NCI-H345 treated with DMSO at 0.1 percent for 48 hours (cell line): ENCODE measurements at regions not wholly inside any gene's neighbourhood (a gene's known extent, or its start where the extent isn't known, plus 50 kb on each side); places are given as distances from the start of the nearest gene placed in this dataset.

Experiments
- DNase-seq: peaks from one replicate; lab custom pipeline; 2025; ENCODE audit not compliant: unreplicated experiment; lab: John Stamatoyannopoulos, UW

DNA sequence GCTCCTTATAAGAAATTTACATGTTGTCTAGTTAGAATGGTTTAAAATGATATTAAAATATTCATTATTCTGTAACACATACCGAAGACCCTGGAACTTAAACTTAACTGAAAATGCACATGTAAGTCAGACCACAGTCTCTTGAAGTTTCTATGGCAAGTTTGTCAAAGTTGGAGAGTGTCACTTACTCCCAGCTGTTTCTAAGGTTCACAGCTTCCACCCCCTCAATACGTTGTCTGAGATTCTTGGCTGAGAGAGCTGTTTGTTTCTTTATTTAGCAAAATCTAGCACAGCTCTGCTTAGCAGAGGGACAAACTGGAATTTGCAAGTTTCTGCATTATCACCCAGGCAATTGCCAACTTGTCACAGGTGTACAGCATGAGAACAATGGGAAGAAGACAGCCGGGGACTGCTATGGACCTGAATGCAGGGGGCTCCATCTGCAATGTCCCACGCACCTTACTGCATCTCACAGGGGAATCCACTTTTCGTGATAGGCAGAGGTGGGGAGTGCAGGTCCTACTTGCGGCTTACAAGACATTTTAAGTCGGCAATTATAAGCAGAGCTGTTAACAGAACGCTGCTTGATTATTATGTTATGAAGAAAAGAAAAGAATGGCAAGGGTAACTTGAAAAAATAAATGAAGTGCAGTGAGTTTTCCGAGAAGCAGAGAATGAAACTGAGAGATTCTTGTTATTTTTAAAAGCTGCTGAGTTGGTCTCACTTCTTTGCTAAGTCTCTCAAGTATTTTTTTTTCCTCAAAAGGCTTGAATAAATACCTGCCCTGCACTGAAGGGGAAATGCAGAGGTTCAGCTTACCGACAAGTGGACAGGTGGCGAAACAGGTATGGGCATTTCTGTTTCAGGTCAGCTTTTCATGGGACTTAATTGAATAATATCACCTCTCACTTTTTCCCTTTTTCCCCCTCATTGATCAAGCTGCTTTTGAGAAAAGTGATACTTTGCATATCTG, 1072.1 kb upstream of the FANCL start:
- DNase-seq, result no peak

DNA sequence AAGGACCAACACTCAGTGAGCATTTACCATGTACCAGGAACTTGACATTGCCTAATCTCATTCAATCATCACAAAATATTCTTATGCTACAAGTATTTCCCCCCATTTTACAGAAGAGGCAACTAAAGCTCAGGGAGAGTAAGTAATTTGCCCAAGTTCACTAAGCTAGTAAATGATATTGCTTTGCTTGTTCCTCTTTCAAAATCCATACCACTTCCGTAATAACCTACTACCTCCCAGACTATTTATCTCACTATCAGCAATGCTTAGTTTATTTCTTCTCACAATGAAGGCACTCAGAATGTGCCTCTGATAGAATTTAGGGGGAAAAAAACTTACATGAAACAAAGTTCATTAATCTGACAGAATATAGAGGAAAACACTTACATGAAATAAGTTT, 1070.9 kb upstream of the FANCL start:
- DNase-seq, result no peak

DNA sequence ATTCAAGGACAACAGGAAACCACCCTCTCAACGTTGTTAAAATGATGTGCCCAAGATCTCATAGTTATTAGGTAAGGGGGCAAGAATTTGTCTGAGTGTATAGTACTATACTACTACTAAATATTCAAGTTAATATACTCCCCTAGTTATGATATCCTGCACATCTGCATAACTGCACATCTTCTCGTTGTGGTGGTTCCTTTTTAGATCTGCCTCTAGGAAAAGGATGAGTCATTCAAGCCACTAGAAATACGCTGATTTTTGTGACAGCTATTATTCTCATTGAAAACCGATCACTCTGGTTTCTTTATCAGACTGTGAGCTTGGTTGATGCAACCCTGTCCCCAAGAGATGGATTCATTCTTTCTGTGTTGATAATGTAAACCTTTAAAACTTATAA, 1067.0 kb upstream of the FANCL start:
- DNase-seq, result no peak

DNA sequence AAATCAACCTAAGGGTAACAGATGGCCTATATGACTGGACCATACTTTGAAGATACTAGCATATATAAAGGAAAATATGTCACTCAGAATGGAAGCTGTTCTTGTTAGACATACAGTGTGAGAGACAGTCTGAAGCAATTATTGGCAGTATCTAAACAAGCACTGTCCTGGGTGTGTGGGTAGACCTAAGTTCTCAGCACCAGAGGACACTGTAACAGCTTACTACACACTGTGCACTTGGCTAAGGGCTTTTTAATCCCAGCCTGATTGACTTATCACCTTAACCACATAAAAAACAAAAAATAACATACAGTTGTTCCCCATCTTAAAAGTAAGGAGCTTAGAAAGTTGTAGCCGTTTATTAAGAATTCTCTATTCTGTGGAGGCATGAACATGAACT, 1066.1 kb upstream of the FANCL start:
- DNase-seq, result no peak

DNA sequence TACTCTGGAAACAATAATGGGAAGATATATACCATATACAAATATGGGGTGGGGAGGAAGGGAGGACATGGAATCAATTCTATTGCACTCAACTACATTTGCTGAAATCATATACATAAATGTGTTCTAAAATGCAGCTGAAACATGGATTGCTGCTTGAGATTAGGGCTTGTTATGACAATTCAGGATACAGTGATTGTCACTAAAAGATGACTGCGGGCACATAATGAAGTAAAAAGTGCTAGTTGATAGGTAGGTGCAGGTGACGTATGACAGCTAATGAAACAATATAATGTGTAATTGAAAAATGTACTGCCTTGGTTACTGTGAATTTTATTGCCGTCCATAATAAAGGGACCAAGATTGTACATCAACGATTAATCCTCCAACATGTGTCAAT, 1062.1 kb upstream of the FANCL start:
- DNase-seq, result no peak

DNA sequence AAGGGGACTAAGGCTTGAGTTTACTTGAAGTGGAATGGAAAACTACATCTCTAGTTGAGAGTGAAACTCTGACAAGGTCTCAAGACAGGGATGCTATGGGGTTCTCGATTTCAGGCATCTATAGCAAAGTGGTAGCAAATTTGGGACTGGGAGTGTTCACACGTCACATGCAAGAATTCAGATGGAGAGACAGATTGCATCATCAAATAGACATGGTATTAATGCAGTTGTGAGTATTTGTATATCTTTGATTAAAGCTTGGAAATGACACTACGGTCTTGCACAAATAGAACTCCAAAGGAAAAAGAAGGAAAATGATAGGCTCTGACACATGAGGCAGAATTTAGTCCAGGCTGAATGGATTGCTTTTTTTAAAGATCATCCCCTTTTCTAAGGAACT, 1061.6 kb upstream of the FANCL start:
- DNase-seq, result no peak

DNA sequence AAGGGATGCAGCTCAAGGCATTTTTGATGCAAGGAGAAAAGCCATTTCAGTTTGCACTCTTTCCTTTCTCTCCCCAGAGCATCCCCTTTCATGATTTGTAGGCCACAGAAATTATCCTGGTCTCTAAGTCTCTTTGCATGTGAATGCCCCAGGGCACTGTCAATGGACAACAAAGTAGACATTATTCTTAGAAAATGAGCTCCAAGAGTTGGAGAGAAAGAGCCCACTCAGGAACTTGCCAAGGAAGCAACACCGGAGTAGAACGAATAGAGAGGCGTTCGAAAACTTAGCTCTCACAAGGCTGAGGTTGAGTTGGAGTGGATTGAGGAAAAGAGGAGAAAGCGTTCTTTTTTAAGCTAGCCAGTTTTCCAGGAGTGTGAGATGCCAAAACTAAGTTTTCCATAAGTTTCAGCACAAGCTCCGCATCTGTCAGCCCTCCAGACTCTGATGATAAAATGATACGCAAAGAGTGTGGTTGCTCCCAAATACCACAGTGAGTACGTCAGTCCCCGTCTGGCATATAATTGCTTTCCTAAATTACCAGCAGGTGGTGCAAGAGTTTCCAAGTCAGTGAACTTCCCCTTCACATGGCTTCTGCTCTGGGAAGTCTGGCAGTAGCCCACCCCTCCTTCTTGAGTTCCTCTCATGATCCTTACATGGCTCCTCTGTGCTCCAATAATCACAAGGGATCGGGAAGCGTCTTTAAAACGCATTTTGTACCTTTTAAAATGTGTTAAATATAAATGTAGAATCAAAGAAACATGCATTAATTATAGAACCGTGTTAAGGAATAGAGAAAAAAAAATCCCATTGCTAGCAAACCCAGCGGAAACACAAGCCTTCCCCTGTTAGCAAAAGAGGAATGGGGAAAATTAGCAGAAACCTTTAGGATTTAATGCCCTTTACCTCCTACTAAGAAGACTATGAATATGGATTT, 1060.6 kb upstream of the FANCL start:
- DNase-seq, result no peak

DNA sequence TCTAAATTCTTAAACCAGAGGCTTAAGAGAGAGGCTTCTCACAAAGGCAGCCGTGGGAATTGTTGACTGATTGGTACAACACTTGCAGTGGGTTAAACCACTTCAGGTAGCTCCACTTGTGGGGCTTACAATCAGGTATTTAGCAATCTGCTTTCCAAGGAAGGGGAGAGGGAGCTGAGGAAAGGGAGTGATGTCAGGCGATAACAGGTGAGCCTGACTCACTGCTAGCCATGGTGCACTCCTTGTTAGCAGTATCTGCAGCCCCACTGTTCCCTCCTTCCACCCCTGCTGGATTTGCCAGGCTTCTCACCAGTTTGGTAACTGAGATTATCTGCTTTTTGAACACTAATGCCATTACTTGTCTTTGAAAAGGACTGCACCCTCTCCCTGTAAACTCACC, 1056.7 kb upstream of the FANCL start:
- DNase-seq, result no peak

DNA sequence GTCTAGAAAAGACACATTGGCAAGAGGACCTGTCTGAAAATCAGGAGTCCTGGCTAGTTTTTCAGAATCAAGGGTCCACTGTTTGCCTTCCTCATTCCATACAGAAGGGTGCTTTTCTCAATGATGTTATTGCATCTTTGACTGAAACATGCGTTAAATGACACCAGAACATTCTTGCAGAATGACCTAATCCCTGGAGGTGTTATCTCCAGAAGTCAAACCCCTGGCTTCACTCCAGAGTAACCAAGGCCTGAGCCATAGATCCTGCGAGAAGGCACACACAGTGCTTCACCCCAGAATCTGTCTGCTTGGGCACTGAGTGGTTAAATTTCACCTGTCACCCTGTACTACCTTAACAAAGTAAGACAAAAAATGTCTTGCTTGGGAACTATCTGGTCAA, 1055.2 kb upstream of the FANCL start:
- DNase-seq, result no peak

DNA sequence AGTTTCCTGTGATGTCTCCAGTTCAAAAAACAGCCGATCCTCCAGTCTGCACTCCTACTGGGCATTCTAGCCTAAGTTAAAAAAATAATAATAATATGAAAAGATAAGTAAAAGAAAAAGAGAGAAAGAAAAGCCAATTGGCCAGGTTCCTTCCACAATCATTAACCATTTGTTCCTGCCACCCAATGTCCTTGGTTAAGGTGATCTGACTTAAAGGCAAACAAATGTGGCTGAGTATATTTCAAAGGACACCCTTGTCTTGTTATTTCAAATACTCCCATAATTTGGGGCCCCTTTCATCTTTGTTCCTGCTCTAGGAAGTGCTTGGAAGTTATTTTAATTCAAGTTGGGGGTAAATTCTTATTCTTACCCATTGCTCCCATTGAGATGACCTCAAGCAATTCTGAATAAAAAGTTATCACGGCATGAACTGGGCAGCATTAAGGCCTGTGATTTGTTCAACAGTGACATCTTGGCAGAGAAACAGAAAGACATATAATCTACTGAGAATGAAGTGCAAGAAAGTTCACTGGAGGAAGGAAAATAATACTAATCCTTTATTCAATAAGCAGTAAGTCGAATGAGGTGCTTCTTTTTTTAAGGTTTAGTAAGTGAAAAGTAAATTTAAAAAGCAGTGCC, 1054.5 kb upstream of the FANCL start:
- no peak for DNase-seq

DNA sequence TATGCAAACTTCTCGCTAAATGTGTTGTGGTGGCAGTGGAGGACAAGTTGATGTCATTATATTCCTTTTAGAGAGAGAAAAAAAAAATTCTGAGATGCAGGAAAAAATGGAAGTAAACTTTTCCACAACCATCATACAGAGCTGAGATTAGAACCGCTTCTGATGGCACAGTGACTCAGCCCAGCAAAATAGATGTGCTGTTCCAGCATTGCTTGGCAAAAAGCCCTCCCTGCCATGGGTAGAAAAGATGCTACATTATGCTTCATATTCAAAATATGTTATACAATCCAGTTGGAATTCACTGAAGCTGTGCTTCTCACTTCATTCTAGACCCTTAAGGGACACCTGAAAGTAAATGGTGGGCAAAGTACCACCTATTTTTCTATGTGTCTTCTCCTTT, 1047.6 kb upstream of the FANCL start:
- DNase-seq, result no peak

DNA sequence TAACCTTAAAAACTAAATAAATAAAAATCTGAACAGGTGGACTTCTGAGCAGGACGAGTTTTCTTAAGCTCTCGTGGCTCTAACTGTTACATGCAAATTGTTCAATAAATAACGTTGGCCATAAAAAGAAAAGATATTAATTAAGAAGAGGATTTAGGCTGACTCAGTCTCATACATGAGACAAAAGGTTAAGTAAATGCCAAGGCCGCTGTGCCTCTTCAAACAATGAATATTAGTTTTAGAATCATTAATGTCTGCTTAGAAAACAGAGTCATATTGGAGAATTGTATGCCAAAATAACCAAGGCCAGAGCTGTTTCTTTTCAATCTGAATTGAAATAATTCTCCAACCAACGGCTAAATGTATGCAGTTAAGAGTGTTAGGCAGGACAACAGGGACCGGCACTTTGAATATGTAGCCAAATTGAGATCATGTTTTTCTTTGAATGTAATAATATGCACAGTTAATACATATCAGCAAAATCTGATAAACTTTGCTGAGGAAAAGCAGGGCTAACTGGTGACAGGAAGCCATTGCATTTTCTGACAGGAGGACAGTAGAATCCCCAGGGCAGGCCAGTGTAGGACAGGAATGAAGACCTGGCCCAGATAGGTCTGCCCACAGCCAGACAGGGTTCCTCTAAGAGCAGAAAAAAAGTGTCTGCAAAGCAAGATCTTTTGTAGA, 1041.4 kb upstream of the FANCL start:
- DNase-seq, result no peak

DNA sequence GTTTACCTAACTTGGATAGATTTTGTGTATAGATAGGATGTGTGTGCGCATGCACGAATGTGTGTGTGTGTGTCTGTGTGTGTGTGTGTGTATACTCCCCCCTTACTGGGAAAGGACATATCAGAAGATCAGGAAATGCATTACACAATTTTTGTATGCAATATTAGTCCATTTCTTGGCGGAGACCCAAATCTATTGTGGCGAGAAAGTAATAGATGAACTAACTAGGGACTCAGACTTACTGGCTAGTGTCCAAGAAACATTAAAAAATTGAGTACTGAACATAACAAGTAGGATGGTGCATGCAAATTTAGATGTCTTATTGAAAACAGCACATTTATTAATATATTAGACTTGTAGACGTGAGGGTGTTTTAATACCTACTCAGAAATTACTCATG, 1036.5 kb upstream of the FANCL start:
- no peak for DNase-seq

DNA sequence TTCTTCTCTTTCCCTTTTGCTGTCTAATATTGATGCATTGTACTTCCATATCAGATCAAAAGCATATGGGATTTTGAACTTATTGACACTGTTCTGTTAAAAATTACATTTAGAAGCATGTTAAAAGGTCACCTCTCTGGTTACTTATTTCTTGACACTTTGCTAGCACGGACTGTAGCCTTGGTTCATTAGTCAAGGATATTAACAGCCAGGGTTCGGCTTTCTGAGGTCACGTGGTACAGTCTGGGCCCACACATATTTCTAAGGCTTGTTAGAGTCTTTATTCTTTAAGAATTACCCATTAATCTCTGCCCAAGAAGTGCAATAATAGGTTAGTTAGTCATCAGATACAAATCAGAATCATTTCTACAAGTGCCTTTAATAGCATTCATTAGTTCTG, 1035.8 kb upstream of the FANCL start:
- DNase-seq, result no peak

DNA sequence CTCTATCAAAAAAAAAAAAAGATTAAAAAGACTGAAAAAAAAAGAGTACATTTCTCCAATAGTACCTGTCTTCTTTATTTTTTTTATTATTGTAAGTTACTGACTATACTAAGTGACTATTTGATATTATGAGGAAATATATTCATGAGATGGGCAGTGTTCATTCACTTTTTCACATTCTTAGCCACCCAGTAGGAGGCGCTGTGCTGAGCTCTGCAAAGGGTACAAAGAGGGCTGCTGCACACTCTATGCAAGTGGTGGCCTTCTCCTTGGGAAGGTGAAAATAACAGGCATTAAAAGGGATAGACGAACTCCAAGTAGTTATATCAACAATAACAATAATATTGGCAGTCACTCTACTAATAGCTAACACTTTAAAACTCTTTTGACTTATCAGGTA, 1034.9 kb upstream of the FANCL start:
- no peak for DNase-seq

DNA sequence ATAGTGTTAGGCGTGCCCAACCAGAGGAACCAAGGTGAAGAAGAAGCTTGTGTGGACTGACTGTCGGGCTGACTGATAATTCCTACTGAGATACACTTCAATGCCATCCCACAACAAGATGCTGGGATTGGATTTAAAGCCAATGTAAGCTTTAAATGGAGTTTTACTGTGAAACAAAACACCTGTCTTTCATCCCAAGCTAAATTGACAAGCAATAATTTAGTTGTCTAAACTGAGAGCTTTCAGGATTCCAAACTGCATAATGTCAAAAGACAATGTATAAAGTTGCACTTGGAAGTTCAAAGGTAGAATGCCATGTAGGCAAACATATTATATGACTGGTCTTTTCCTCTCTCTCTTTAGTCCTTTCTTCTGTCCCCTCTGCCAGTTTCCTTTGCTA, 1025.3 kb upstream of the FANCL start:
- DNase-seq, result no peak

DNA sequence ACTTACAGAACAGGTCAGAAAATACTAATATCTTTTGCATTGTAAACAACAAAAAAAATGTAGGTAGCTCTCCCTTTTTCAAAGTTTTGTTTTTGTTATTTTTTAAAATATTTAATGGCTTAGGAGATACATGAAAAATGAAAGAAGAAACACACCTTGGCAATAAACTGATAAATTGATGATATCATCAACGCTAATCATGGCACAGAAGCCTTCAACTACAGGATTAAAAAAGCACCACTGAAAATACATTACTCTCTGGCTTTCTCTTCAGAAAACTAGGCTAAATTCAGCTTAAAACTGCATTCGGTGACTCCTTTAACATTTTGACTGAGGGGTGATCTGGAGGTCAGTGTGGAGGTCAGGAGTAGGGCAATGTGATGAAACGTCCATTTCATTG, 1018.8 kb upstream of the FANCL start:
- no peak for DNase-seq

DNA sequence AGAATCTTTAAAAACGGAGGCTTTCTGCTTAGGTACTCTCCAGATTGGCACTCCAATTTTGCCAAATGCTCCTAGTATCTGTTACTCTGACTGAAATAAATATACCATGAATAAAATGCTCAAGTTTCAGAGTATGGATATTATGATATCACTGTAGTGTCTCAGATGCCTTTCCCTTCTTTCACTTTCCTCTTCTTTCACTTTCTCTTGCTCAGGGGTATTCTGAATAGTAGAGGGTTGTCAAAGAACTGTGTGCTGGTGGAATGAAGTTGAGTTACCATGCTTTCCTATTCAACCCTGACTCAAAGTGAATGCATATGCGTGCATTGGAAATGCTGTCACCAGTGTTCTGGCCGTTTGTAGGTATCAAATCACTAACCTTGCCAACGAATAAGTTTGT, 1015.2 kb upstream of the FANCL start:
- DNase-seq, result no peak

DNA sequence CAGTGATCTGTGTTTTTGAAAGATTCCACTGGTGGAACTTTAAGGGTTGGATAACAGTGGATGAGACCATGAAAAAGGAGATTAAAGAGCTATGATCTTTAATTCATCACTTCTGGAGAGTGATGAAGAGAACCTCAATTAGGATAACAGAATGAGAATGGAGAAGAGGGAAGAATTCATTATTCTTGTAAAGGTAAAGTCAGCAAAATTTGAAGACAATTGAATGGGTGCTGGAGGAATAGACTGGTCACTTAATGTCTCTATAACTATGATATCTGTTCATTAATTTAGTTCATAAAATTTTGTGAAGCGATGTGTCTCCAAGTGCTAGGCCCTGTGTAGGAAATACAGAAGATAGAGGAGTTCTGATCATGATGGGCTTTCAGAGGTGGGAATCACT, 1013.2 kb upstream of the FANCL start:
- no peak for DNase-seq

DNA sequence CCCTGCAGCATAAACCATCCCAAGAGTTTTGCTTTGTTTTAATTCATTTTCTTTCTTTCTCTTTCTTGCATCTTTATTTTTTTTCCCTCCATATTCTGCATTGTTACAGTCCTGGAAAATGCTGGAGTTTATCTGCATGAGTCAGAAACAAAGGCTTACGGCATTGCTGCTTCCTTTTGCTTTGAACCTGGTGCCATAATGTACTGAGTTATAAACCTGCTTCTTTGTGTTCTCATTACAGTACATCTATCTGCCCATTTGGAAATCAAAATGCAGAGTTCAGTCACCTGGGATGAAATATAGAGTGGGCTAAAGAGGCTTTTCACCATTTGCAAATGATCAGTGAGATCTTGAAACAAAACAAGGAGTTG, 1009.2 kb upstream of the FANCL start:
- no peak for DNase-seq
